ENCODE measurements at regions not wholly inside any gene's neighbourhood (a gene's known extent, or its start where the extent isn't known, plus 50 kb on each side); places are given as distances from the start of the nearest gene placed in this dataset.

GRCh38 chr3:174767853-174768382, 91.2 kb upstream of the NAALADL2 start:
- TF ChIP-seq POLR2A (IDR thresholded peaks at IDR 0.05; ENCODE audit: low read depth) (no peak), CTCF (IDR thresholded peaks at IDR 0.05) (no peak), POLR2AphosphoS5 (IDR thresholded peaks at IDR 0.05) (no peak)
